HG02763 (cell line): ENCODE measurements at regions not wholly inside any gene's neighbourhood (a gene's known extent, or its start where the extent isn't known, plus 50 kb on each side); places are given as distances from the start of the nearest gene placed in this dataset.
"Not testable (repeated sequence)": the region's sequence is repeated elsewhere in the genome, so short reads cannot be mapped to it uniquely, and the experiment has no call there.

Experiments used
- ATAC-seq: cut with Tn5 transposase; IDR thresholded peaks from one replicate; pipeline ENCODE4 v1.9.1; 2021; ENCODE audit warnings: mild to moderate bottlenecking, moderate library complexity; ENCODE audit not compliant: unreplicated experiment

GRCh38 chr20:48448666-48449600 is 378.9 kb downstream of the PREX1 start:
- no peak for ATAC-seq

GRCh38 chr20:48447456-48447855 is 380.3 kb downstream of the PREX1 start:
- no peak for ATAC-seq

- ATAC-seq, result no peak
These were observed 382.0 kb downstream of the PREX1 start for GRCh38 chr20:48445827-48446226.

GRCh38 chr20:48444249-48444648 is 383.6 kb downstream of the PREX1 start:
- ATAC-seq, result no peak

- no peak for ATAC-seq
These were observed 386.9 kb downstream of the PREX1 start for GRCh38 chr20:48440916-48441315.

- ATAC-seq, result not testable (repeated sequence)
These were observed 387.5 kb downstream of the PREX1 start for GRCh38 chr20:48440261-48440660.

- ATAC-seq, result no peak
These were observed 390.7 kb downstream of the PREX1 start for GRCh38 chr20:48437146-48437545.

- not testable (repeated sequence) for ATAC-seq
These were observed 391.2 kb downstream of the PREX1 start for GRCh38 chr20:48436609-48437008.

- no peak for ATAC-seq
These were observed 394.6 kb downstream of the PREX1 start for GRCh38 chr20:48433178-48433577.

GRCh38 chr20:48432494-48432832 is 395.3 kb downstream of the PREX1 start:
- no peak for ATAC-seq

- ATAC-seq, result no peak
These were observed 395.9 kb downstream of the PREX1 start for GRCh38 chr20:48431653-48432493.

- ATAC-seq, result no peak
These were observed 401.2 kb downstream of the PREX1 start for GRCh38 chr20:48426630-48427029.

GRCh38 chr20:48425817-48426612 is 401.8 kb downstream of the PREX1 start:
- ATAC-seq, result no peak

GRCh38 chr20:48425321-48425720 is 402.5 kb downstream of the PREX1 start:
- no peak for ATAC-seq

GRCh38 chr20:48422242-48422960 is 405.4 kb downstream of the PREX1 start:
- no peak for ATAC-seq

GRCh38 chr20:48421547-48421946 is 406.3 kb downstream of the PREX1 start:
- ATAC-seq, result no peak

- ATAC-seq, result no peak
These were observed 407.6 kb downstream of the PREX1 start for GRCh38 chr20:48420176-48420575.

GRCh38 chr20:48419173-48419572 is 408.6 kb downstream of the PREX1 start:
- no peak for ATAC-seq

GRCh38 chr20:48416002-48416401 is 411.8 kb downstream of the PREX1 start:
- no peak for ATAC-seq

GRCh38 chr20:48414786-48415185 is 413.0 kb downstream of the PREX1 start:
- no peak for ATAC-seq
